ENCODE measurements at regions not wholly inside any gene's neighbourhood (a gene's known extent, or its start where the extent isn't known, plus 50 kb on each side); places are given as distances from the start of the nearest gene placed in this dataset.

DNA sequence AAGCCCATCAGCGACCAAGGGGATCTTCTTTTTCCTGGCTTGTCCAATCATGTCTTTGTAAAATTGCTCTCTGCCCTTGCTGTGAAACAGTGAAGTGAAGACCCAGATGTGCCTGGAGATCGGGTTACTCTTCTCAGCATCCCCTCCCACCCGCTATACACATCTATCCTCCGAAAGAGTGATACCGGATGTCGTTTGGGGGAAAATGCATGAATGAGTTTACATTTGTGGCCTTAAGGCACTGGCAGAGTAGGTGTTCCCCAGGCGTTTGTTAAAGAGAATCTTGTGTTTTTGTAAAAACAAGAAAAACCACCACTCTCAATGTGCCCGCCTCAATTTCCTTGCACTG, 528.3 kb downstream of the CMPK2 start:
- TF ChIP-seq, protein P1, sequence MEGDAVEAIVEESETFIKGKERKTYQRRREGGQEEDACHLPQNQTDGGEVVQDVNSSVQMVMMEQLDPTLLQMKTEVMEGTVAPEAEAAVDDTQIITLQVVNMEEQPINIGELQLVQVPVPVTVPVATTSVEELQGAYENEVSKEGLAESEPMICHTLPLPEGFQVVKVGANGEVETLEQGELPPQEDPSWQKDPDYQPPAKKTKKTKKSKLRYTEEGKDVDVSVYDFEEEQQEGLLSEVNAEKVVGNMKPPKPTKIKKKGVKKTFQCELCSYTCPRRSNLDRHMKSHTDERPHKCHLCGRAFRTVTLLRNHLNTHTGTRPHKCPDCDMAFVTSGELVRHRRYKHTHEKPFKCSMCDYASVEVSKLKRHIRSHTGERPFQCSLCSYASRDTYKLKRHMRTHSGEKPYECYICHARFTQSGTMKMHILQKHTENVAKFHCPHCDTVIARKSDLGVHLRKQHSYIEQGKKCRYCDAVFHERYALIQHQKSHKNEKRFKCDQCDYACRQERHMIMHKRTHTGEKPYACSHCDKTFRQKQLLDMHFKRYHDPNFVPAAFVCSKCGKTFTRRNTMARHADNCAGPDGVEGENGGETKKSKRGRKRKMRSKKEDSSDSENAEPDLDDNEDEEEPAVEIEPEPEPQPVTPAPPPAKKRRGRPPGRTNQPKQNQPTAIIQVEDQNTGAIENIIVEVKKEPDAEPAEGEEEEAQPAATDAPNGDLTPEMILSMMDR (IDR thresholded peaks at IDR 0.05) = no peak
- TF ChIP-seq EZH2 (IDR thresholded peaks at IDR 0.05; ENCODE audit: borderline replicate concordance, insufficient read depth, low read depth, low read length, poor library complexity, severe bottlenecking) = no peak

Data from B cell (primary cell).